DMS79 (cell line): ENCODE measurements at regions not wholly inside any gene's neighbourhood (a gene's known extent, or its start where the extent isn't known, plus 50 kb on each side); places are given as distances from the start of the nearest gene placed in this dataset.

Source experiments
- DNase-seq: peaks from one replicate; lab custom pipeline; 2025; lab: John Stamatoyannopoulos, UW

GRCh38 chr5:68431186-68431585, 215.6 kb downstream of the PIK3R1 start:
- DNase-seq = no peak

GRCh38 chr5:68431601-68432337, 216.2 kb downstream of the PIK3R1 start:
- DNase-seq = no peak

GRCh38 chr5:68432682-68433081, 217.1 kb downstream of the PIK3R1 start:
- no peak for DNase-seq

- no peak for DNase-seq
Observed at GRCh38 chr5:68433526-68433922, 218.0 kb downstream of the PIK3R1 start.

GRCh38 chr5:68433923-68434879, 218.6 kb downstream of the PIK3R1 start:
- DNase-seq = no peak

GRCh38 chr5:68435611-68436010, 220.1 kb downstream of the PIK3R1 start:
- DNase-seq = no peak

GRCh38 chr5:68436686-68437520, 221.3 kb downstream of the PIK3R1 start:
- DNase-seq = no peak

GRCh38 chr5:68438876-68439275, 223.3 kb downstream of the PIK3R1 start:
- no peak for DNase-seq

- no peak for DNase-seq
Observed at GRCh38 chr5:68440245-68440644, 224.7 kb downstream of the PIK3R1 start.

- DNase-seq = no peak
Observed at GRCh38 chr5:68440651-68441050, 225.1 kb downstream of the PIK3R1 start.

GRCh38 chr5:68441309-68442073, 225.9 kb downstream of the PIK3R1 start:
- no peak for DNase-seq

- DNase-seq = no peak
Observed at GRCh38 chr5:68443091-68443490, 227.5 kb downstream of the PIK3R1 start.

- no peak for DNase-seq
Observed at GRCh38 chr5:68444048-68444447, 228.5 kb downstream of the PIK3R1 start.

- DNase-seq = no peak
Observed at GRCh38 chr5:68444833-68445232, 229.3 kb downstream of the PIK3R1 start.

GRCh38 chr5:68445257-68446069, 229.9 kb downstream of the PIK3R1 start:
- DNase-seq = no peak

- no peak for DNase-seq
Observed at GRCh38 chr5:68446070-68446357, 230.5 kb downstream of the PIK3R1 start.

GRCh38 chr5:68446487-68446894, 230.9 kb downstream of the PIK3R1 start:
- no peak for DNase-seq

- DNase-seq = no peak
Observed at GRCh38 chr5:68447136-68447929, 231.8 kb downstream of the PIK3R1 start.

GRCh38 chr5:68449380-68449779, 233.8 kb downstream of the PIK3R1 start:
- no peak for DNase-seq
